Ureter (tissue), 1 donor: ENCODE measurements at regions not wholly inside any gene's neighbourhood (a gene's known extent, or its start where the extent isn't known, plus 50 kb on each side); places are given as distances from the start of the nearest gene placed in this dataset.

Source experiments
- DNase-seq: peaks from one replicate; pipeline ENCODE4 v3.0.0-alpha.2; 2020; ENCODE audit warnings: low spot score
- donor health status: DM: yes; HTN: yes; CAD: no.

- DNase-seq = no peak
Observed at GRCh38 chr12:111196532-111196931, 172.4 kb downstream of the PHETA1 start.

GRCh38 chr12:111195316-111195715, 173.6 kb downstream of the PHETA1 start:
- DNase-seq = no peak

GRCh38 chr12:111194703-111195051, 174.2 kb downstream of the PHETA1 start:
- no peak for DNase-seq

- no peak for DNase-seq
Observed at GRCh38 chr12:111193977-111194702, 174.8 kb downstream of the PHETA1 start.

GRCh38 chr12:111193496-111193895, 175.4 kb downstream of the PHETA1 start:
- DNase-seq = no peak

- no peak for DNase-seq
Observed at GRCh38 chr12:111193067-111193466, 175.8 kb downstream of the PHETA1 start.

GRCh38 chr12:111192647-111193046, 176.2 kb downstream of the PHETA1 start:
- no peak for DNase-seq

- DNase-seq = no peak
Observed at GRCh38 chr12:111190741-111191526, 178.0 kb downstream of the PHETA1 start.

- no peak for DNase-seq
Observed at GRCh38 chr12:111189792-111190191, 179.1 kb downstream of the PHETA1 start.

GRCh38 chr12:111188436-111188835, 180.5 kb downstream of the PHETA1 start:
- no peak for DNase-seq

- DNase-seq = no peak
Observed at GRCh38 chr12:111186347-111186746, 182.5 kb downstream of the PHETA1 start.

GRCh38 chr12:111185889-111186227, 183.0 kb downstream of the PHETA1 start:
- DNase-seq = no peak

- no peak for DNase-seq
Observed at GRCh38 chr12:111185206-111185888, 183.5 kb downstream of the PHETA1 start.

GRCh38 chr12:111184161-111184560, 184.7 kb downstream of the PHETA1 start:
- DNase-seq = no peak

GRCh38 chr12:111183094-111183493, 185.8 kb downstream of the PHETA1 start:
- no peak for DNase-seq

GRCh38 chr12:111182382-111182781, 186.5 kb downstream of the PHETA1 start:
- DNase-seq = no peak

GRCh38 chr12:111181143-111181726, 187.7 kb downstream of the PHETA1 start:
- DNase-seq = peak; percentile 76

GRCh38 chr12:111180426-111181142, 188.3 kb downstream of the PHETA1 start:
- no peak for DNase-seq

- no peak for DNase-seq
Observed at GRCh38 chr12:111178181-111179081, 190.5 kb downstream of the PHETA1 start.

GRCh38 chr12:111175396-111176094, 193.3 kb downstream of the PHETA1 start:
- DNase-seq = no peak
